Mammary epithelial cell (primary cell): ENCODE measurements at regions not wholly inside any gene's neighbourhood (a gene's known extent, or its start where the extent isn't known, plus 50 kb on each side); places are given as distances from the start of the nearest gene placed in this dataset.

Source experiments
- EZH2 ChIP-seq: IDR thresholded peaks from 2 replicates; pipeline ENCODE4 v1.6.1; 2012; ENCODE audit warnings: low read length, inconsistent platforms, borderline replicate concordance
- TF ChIP-seq, protein P1 (sequence below), 2 donors: IDR thresholded peaks in 1 of 2; conservative IDR thresholded peaks in 1 of 2; 2 replicates each; pipeline ENCODE4 v1.5.1; 2011 to 2012; ENCODE audit warnings: inconsistent platforms in 2 of 2, low read length in 2 of 2, mild to moderate bottlenecking in 2 of 2, control low read depth in 1 of 2, low read depth in 1 of 2; ENCODE audit not compliant: insufficient read depth in 1 of 2; ENCODE audit errors: extremely low read depth in 1 of 2

DNA sequence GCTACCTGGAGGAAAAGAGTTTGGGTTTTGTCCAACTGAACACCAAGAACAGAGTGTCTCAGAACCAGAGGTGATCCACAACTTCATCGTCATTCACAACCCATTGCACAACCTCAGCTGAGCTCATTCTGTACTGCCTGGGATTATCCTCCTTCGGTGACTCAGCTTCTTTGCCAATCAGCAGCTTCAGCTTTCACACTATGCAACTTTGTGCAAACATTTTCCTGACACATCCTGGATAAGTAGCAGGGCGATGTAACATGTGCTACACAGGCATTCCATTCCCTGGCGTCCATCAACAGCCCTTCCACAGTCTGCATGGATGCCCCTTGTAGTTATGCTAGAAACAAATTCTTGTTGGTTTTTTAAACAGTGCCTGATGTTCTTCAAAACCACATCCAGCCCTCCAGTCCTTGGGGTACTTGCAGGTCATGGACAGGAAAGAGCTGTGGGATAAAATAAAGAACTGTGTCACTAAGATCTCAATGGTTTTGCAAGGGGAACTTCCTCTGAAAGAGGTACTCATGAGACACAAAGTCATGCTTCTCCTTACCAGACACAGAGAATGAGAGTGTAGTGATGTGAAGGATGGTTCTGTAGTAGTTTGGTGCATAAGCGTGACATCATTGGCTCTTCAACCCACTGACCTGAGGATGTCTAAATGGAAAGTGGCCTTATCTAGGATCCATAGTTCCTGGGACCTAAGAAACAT is 478.5 kb downstream of the KIF20B start:
- TF ChIP-seq, protein P1, sequence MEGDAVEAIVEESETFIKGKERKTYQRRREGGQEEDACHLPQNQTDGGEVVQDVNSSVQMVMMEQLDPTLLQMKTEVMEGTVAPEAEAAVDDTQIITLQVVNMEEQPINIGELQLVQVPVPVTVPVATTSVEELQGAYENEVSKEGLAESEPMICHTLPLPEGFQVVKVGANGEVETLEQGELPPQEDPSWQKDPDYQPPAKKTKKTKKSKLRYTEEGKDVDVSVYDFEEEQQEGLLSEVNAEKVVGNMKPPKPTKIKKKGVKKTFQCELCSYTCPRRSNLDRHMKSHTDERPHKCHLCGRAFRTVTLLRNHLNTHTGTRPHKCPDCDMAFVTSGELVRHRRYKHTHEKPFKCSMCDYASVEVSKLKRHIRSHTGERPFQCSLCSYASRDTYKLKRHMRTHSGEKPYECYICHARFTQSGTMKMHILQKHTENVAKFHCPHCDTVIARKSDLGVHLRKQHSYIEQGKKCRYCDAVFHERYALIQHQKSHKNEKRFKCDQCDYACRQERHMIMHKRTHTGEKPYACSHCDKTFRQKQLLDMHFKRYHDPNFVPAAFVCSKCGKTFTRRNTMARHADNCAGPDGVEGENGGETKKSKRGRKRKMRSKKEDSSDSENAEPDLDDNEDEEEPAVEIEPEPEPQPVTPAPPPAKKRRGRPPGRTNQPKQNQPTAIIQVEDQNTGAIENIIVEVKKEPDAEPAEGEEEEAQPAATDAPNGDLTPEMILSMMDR (conservative IDR thresholded peaks at IDR 0.05 in 1 of 2, IDR thresholded peaks at IDR 0.05 in 1 of 2; ENCODE audit: extremely low read depth in 1 of 2, insufficient read depth in 1 of 2, low read depth in 1 of 2, low read length in 2 of 2), result no peak
- no peak for TF ChIP-seq EZH2
